Endothelial cell of umbilical vein (primary cell): ENCODE measurements at regions not wholly inside any gene's neighbourhood (a gene's known extent, or its start where the extent isn't known, plus 50 kb on each side); places are given as distances from the start of the nearest gene placed in this dataset.
"Not testable (repeated sequence)": the region's sequence is repeated elsewhere in the genome, so short reads cannot be mapped to it uniquely, and the experiment has no call there.

Experiments
- BruUV-seq: library from RNA; stranded (reverse); fragments of 400-500 nt; replicated peaks from 2 replicates; lab custom pipeline; 2021; lab: Mats Ljungman, UMichigan
- CTCF ChIA-PET: fragments of 300-600, 350-600 bp; sonication (Branson Sonifier 250); formaldehyde crosslinking; loops from one replicate; lab custom pipeline; 2021; ENCODE audit warnings: antibody characterized with exemption, inconsistent platforms; lab: Charles Lee
- POLR2A ChIA-PET: fragments of 300-600, 350-600 bp; sonication (Branson Sonifier 250); formaldehyde crosslinking; loops from one replicate; lab custom pipeline; 2021; ENCODE audit warnings: antibody characterized with exemption, inconsistent platforms; lab: Charles Lee
- DNase-seq: peaks from one replicate; pipeline ENCODE4 v3.0.0-alpha.2; 2011; ENCODE audit warnings: low read depth, low spot score
- FAIRE-seq: peaks from 2 replicates; lab custom pipeline; 2011; peaks lifted over from hg19 to GRCh38; lab: Jason Lieb, UNC
- H2AFZ ChIP-seq: 2 replicates; pipeline ENCODE4 v1.6.0; 2012; ENCODE audit warnings: low read depth, low read length, control low read depth, inconsistent platforms
- H3K27ac ChIP-seq: 2 replicates; pipeline ENCODE4 v1.5.1; 2011; ENCODE audit warnings: low read depth, mild to moderate bottlenecking, control low read depth, low read length, moderate library complexity; ENCODE audit not compliant: insufficient read depth
- H3K27me3 ChIP-seq, 2 experiments: 2 replicates each; pipeline versions ENCODE4 v1.6.0 to v1.6.1; 2011; ENCODE audit warnings: low read length in 2 of 2, mixed read lengths in 1 of 2; ENCODE audit not compliant: control insufficient read depth in 2 of 2, insufficient read depth in 2 of 2
- H3K36me3 ChIP-seq, 2 experiments: 2 replicates in 1 of 2; 3 replicates in 1 of 2; pipeline ENCODE4 v1.5.1; 2011; ENCODE audit warnings: low read length in 2 of 2, mild to moderate bottlenecking in 1 of 2, moderate library complexity in 1 of 2; ENCODE audit not compliant: control insufficient read depth in 2 of 2, insufficient read depth in 2 of 2; ENCODE audit errors: extremely low read depth in 1 of 2
- H3K4me1 ChIP-seq: 3 replicates; pipeline ENCODE4 v1.5.1; 2011; ENCODE audit warnings: mild to moderate bottlenecking, low read length; ENCODE audit not compliant: control insufficient read depth, insufficient read depth; ENCODE audit errors: extremely low read depth
- H3K4me2 ChIP-seq: 2 replicates; pipeline ENCODE4 v1.6.1; 2011; ENCODE audit warnings: low read length, control low read depth, mixed read lengths; ENCODE audit not compliant: insufficient read depth
- H3K4me3 ChIP-seq, 3 experiments: fragments of 200-600 bp in 1 of 3; sonication (generic), shearing (Covaris generic) in 1 of 3; replicated peaks in 1 of 3; 2 replicates each; pipeline ENCODE4 v1.5.1; 2011 to 2016; ENCODE audit warnings: control low read depth in 3 of 3, low read length in 3 of 3, mild to moderate bottlenecking in 2 of 3, inconsistent platforms in 1 of 3, low read depth in 1 of 3, moderate library complexity in 1 of 3; ENCODE audit not compliant: insufficient read depth in 1 of 3
- H3K79me2 ChIP-seq: 2 replicates; pipeline ENCODE4 v1.6.0; 2012; ENCODE audit warnings: low read length, inconsistent platforms; ENCODE audit not compliant: control insufficient read depth, insufficient read depth
- H3K9ac ChIP-seq: replicated peaks from 2 replicates; pipeline ENCODE3; 2011; ENCODE audit warnings: low read length, control low read depth; ENCODE audit not compliant: insufficient read depth; ENCODE audit errors: extremely low read depth
- H3K9me1 ChIP-seq: replicated peaks from 3 replicates; pipeline ENCODE4 v1.6.0; 2011; ENCODE audit warnings: mild to moderate bottlenecking, low read length; ENCODE audit not compliant: control insufficient read depth, insufficient read depth; ENCODE audit errors: extremely low read depth
- H3K9me3 ChIP-seq: replicated peaks from 2 replicates; pipeline ENCODE4 v1.5.1; 2012; ENCODE audit warnings: low read length, inconsistent platforms; ENCODE audit not compliant: control insufficient read depth, insufficient read depth
- H4K20me1 ChIP-seq: replicated peaks from 2 replicates; pipeline ENCODE3; 2011; ENCODE audit warnings: mild to moderate bottlenecking, low read length; ENCODE audit not compliant: control insufficient read depth, insufficient read depth; ENCODE audit errors: extremely low read depth
- CTCF ChIP-seq, 2 donors: IDR thresholded peaks; 1 replicate in 1 of 2; 2 replicates in 1 of 2; pipeline ENCODE4 v1.5.1; 2011; ENCODE audit warnings: low read length in 2 of 2, mild to moderate bottlenecking in 2 of 2, moderate library complexity in 2 of 2, control low read depth in 1 of 2, inconsistent platforms in 1 of 2, low read depth in 1 of 2; ENCODE audit not compliant: insufficient read depth in 1 of 2; ENCODE audit errors: extremely low read depth in 1 of 2
- EZH2 ChIP-seq: IDR thresholded peaks from 2 replicates; pipeline ENCODE4 v1.6.1; 2012; ENCODE audit warnings: borderline replicate concordance, low read depth, mild to moderate bottlenecking, moderate library complexity, low read length, inconsistent platforms; ENCODE audit not compliant: severe bottlenecking
- FOS ChIP-seq: IDR thresholded peaks from 2 replicates; pipeline ENCODE4 v1.6.1; 2011; ENCODE audit warnings: mild to moderate bottlenecking, low read length, moderate library complexity, borderline replicate concordance; ENCODE audit not compliant: insufficient read depth
- GATA2 ChIP-seq: IDR thresholded peaks from 2 replicates; pipeline ENCODE4 v1.7.0; 2011; ENCODE audit warnings: low read depth, mild to moderate bottlenecking, moderate library complexity, mixed read lengths, low read length; ENCODE audit not compliant: insufficient read length, insufficient read depth
- JUN ChIP-seq: IDR thresholded peaks from 2 replicates; pipeline ENCODE4 v1.6.1; 2011; ENCODE audit warnings: borderline replicate concordance, low read depth; ENCODE audit not compliant: insufficient read length, insufficient read depth
- MAX ChIP-seq: IDR thresholded peaks from 2 replicates; pipeline ENCODE4 v1.6.1; 2011; ENCODE audit not compliant: insufficient read depth, insufficient read length
- MYC ChIP-seq: IDR thresholded peaks from one replicate; pipeline ENCODE4 v1.6.1; 2011; ENCODE audit warnings: mild to moderate bottlenecking, low read depth, low read length
- POLR2A ChIP-seq: IDR thresholded peaks from 2 replicates; pipeline ENCODE4 v1.6.1; 2012; ENCODE audit warnings: low read depth, mild to moderate bottlenecking, control low read depth, low read length
- POLR2AphosphoS5 ChIP-seq: IDR thresholded peaks from 2 replicates; pipeline ENCODE4 v1.6.1; 2012; ENCODE audit warnings: low read depth, mild to moderate bottlenecking, control low read depth, low read length, moderate library complexity; ENCODE audit not compliant: insufficient read depth
- dilution Hi-C: fragments of 300-500 bp; cut with MboI; formaldehyde crosslinking; loops from one replicate; pipeline ENCODE4 v1.15.0; 2019; ENCODE audit warnings: low sequenced_read_pairs; ENCODE audit not compliant: extremely low pct_ligation_motif_present
- intact Hi-C: fragments of 100-400 bp; cut with micrococcal nuclease; formaldehyde crosslinking; loops from one replicate; pipeline ENCODE4 v1.10.0; 2022

- BruUV-seq, result no TSS peak
- Histone ChIP-seq H2AFZ (no peak overlapping the region), H4K20me1 (no peaks in the 10 kb centered on the region), H3K27ac (no peak overlapping the region), H3K9ac (no peak overlapping the region), H3K27me3 (no peaks in the 10 kb centered on the region), H3K79me2 (no peaks in the 10 kb centered on the region), H3K4me1 (no peaks in the 10 kb centered on the region), H3K4me2 (no peak overlapping the region), H3K36me3 (no peaks in the 10 kb centered on the region), H3K9me1 (no peaks in the 10 kb centered on the region), H3K9me3 (no peaks in the 10 kb centered on the region), H3K4me3 (no peak overlapping the region)
- dilution Hi-C loops, result no loop called here
- DNase-seq (no peak), FAIRE-seq (no peak)
- ChIA-PET CTCF (no interaction called here), POLR2A (no interaction called here)
- TF ChIP-seq MYC (no peak), CTCF (IDR thresholded peaks at IDR 0.05; ENCODE audit: extremely low read depth in 1 of 2, insufficient read depth in 1 of 2, low read depth in 1 of 2, low read length in 2 of 2) (no peak), MAX (no peak), JUN (no peak), POLR2AphosphoS5 (no peak), EZH2 (no peak), POLR2A (no peak), GATA2 (no peak), FOS (no peak)
- intact Hi-C loops, result no loop called here
These were observed 162.8 kb downstream of the TENT5A start for GRCh38 chr6:81589465-81590313.

- H3K9me3 ChIP-seq, H4K20me1 ChIP-seq, CTCF ChIA-PET, H3K36me3 ChIP-seq, H2AFZ ChIP-seq, H3K4me2 ChIP-seq, intact Hi-C loops, H3K79me2 ChIP-seq, H3K27me3 ChIP-seq, BruUV-seq, H3K4me3 ChIP-seq, H3K9me1 ChIP-seq, H3K9ac ChIP-seq, POLR2A ChIA-PET, dilution Hi-C loops, H3K4me1 ChIP-seq, FAIRE-seq, DNase-seq, H3K27ac ChIP-seq: not testable (repeated sequence)
These were observed 166.8 kb downstream of the TENT5A start for GRCh38 chr6:81585686-81586085.
